NCI-H345 treated with DMSO at 0.1 percent for 48 hours (cell line): ENCODE measurements at regions not wholly inside any gene's neighbourhood (a gene's known extent, or its start where the extent isn't known, plus 50 kb on each side); places are given as distances from the start of the nearest gene placed in this dataset.

Source experiments
- DNase-seq: peaks from one replicate; lab custom pipeline; 2025; ENCODE audit not compliant: unreplicated experiment; lab: John Stamatoyannopoulos, UW

GRCh38 chr5:116838011-116838536, 263.5 kb upstream of the SEMA6A start:
- no peak for DNase-seq

GRCh38 chr5:116834796-116835515, 260.3 kb upstream of the SEMA6A start:
- no peak for DNase-seq

DNA sequence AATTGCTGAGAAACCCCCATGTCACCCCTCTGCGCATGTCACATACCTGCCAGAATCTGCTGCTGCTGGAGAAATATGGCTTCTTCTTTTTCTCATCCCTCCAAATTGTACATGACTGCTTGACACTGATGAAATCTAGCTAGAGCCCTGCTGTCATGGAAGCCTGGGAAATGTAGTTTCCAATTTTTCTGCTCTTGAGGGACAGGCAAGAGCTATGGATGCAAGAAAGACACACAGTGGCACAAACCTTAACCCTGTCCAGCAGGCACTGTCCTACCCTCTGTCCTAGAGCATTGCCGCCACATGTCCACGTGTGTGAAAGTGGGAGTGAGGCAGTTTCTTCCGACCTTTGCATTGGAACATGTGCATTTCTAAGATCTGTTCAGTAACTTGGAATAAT, 255.5 kb upstream of the SEMA6A start:
- no peak for DNase-seq

DNA sequence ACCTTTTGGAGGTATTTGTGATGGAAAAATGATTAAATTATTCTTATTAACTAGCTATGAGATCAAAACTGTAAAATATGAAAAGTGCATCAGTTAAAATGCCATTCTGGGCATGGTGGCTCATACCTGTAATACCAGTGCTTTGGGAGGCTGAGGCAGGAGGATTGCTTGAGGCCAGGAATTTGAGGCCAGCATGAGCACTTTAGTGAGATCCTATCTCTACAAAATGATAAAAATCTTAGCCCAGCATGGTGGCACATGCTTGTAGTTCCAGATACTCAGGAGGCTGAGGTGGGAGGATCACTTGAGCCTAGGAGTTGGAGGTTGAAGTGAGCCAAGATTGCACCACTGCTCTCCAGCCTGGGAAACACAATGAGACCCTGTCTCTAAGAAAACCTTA, 252.5 kb upstream of the SEMA6A start:
- DNase-seq: no peak

DNA sequence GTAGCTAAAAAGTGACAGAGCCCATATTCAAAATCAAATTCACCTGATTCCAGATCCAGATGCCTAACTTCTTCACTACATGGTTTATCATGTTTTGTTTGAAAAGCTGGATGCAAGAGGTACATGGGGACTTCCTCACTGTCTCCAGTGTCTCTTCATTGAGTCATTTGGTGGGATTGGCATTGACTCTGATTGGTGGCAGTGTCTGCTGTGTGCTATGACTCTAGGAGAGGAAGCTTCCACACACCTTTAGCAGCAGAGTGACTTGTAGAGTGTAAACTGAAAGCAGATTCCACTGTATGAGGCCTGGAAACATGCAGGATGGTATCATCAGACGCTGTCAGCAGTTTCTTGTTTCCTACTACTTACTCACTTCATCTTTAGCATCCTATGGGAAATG, 250.9 kb upstream of the SEMA6A start:
- DNase-seq: no peak

DNA sequence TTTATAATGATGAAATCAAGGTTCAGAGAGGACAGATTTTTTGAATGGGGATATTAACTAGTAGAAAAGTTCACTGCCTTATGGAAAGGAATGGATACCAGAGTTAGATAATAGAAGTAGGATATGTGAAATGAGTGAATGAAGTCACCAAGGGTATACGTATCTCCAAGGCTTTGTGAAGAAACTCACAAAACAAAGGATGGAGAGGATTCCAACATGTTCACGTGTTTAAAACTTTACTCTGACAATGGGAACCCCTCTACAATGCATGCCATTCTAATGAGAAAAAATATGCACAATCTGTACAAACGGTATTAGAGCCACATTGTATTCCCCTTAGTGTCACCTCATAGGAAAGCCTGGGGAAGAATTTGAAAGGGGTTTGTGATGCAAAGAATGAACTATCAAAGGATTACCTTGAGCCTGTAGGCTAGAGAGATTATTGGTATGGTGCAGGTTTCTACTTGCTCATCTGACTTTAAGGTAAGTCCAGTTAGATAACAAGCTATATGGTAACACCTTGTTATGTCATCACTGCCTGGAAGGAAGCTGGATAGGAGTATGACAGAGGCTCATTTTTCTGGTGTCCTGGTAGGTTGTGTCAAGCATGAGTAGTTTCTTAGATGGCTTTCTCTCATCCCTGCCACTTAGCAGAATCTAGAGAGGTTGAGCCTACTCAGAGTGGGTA, 250.3 kb upstream of the SEMA6A start:
- no peak for DNase-seq

DNA sequence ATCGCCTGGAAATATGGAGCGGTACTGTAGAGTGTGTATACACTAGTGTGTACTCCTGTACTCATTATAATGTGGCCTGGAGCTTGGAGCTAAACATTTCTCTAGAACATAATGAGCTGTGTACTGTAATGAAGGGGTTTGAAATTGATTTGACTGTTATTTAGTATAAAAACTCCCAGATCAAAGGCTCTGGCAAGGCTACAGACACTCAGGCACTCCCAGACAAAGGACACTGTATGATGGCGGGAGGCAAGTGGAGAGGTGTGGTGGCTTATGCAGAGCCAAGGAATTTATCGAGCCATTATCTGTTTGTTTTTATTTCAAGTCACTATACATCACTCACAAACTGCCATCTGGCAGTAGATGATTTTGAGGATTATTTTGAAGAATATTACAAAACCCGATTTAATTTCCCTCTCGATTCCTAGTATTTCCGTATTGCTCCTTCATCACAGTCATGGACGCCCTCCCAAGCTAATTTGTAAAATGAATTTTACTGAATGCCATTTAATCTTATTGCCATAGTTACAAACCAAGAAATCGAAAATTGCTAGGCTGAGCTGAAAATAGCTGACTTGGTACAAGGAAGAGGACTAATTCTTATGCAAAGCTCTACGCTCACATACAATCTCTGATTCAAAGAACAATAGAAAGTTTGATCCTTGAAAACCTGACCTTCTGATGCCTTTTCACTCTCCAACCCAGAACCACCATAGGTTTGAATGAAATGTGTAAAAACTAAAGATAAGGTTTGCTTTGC, 240.2 kb upstream of the SEMA6A start:
- DNase-seq: no peak

DNA sequence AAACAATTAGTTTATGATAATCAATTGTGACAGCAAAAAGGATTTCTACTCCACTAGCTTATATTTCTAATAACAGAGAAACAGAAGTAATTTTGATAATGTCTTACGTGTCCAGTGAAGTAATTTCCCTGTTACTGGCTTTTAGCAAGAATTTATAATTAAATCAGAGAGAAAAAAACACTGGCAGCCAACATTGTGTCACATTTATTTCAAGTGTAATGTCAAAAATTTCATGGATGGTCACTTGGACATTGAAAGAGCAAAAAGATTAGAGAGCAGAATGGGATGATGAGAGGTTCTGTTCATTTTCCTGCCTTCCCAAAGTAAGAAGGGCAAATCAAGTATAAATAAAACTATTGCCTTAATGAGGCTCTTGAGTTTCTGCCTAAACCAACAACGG, 239.3 kb upstream of the SEMA6A start:
- DNase-seq: no peak

GRCh38 chr5:116813356-116813755, 238.7 kb upstream of the SEMA6A start:
- DNase-seq: no peak

DNA sequence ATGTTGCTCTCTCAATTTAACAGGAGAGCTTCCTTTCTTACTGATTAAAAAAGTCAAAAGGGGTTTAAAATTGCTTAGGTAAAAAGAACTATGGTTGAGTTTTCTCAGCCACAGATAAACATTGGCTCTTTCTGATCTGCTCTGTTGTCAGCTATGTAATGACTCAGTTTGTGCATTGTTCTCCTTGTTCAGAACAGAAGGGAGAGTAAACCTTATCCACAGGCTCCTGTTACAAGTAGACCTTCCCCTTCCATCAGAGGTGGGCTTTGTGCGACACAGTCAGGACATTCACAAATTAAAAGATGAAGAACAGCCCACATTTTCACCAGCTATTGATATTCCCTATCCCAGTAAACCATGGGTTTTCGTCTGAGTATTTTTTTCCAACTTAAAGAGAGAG, 236.3 kb upstream of the SEMA6A start:
- no peak for DNase-seq

GRCh38 chr5:116806836-116807235, 232.2 kb upstream of the SEMA6A start:
- no peak for DNase-seq

DNA sequence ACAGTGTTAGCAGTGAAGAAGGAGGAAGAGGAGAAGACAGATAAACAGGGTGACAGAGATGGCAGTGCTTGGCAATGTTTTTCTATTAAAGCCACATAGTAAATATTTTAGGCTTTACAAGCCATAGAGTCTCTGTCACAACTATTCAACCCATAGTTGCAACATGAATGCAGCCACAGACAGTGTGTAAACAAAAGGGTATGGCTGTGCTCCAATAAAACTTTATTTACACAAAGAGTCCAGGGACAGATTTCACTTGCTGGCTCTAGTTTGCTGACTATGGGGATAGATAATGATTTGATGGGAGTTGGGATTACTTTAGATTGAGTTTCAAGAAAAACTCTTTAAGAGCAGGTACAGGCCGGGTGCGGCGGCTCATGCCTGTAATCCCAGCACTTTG, 224.8 kb upstream of the SEMA6A start:
- DNase-seq: no peak

GRCh38 chr5:116795189-116795588, 220.6 kb upstream of the SEMA6A start:
- DNase-seq: no peak

DNA sequence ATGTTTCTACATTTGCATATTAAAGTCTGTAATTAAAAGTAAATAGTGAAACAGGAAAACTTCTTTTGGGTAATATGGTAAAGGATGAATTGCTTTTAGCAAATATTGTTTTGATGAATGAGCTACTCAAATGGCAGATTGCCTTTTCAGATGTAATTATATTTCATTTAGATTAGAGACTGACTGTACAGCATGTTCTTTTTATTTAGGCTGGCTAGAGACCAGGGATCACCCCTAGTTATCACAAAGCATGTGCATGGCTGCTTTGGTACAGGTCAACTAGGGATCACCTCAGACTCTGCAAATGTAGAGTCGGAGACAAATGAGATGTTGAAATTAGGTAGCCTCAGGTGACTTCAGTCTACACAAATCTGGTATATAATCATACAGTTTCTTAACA, 214.9 kb upstream of the SEMA6A start:
- no peak for DNase-seq

DNA sequence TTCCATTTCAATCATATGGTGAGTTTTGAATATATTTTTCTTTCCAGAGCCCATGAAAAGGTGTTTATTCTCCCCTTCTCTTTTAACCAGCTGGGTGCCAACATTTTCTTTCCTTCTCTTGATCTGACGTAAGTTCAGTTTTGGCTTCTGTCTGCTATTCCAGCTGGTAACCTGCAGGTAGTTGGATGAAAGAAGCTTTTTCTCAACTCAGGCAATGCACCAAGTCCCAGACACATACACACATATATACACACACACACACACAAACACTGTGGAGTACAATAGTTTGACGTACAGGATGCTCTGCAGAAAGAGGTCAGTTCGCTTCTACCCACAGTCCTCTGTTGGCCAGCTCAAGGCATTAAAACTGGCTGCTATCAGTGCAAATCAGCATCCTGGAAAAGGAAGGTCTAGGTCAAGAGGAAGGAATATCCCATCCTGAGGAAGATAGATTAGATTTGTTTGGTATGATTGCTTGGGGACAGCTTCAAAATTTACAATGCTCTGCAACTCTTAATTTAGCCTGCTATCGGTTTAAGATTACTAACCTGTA, 214.3 kb upstream of the SEMA6A start:
- no peak for DNase-seq

DNA sequence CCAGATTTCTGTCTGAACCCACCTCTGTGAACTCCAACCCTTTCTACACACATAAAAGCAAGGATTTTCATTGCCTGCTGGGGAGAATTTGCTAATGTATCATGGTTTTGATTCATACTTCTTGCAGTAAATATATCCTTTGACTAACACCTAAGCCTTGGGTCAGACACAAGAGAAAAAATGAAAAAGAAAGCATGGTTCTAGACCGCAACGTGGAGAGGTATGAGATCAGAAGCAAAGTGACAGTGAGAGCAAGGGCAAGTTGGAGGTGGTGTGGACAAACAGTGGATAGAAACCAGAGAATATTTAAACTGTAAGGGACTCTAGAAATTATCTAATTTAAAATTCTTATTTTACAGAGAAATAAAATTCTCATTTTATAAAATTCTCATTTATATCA, 212.9 kb upstream of the SEMA6A start:
- DNase-seq: no peak

GRCh38 chr5:116785106-116785505, 210.5 kb upstream of the SEMA6A start:
- no peak for DNase-seq

GRCh38 chr5:116779846-116780245, 205.2 kb upstream of the SEMA6A start:
- DNase-seq: no peak

GRCh38 chr5:116778651-116779280, 204.1 kb upstream of the SEMA6A start:
- DNase-seq: no peak

DNA sequence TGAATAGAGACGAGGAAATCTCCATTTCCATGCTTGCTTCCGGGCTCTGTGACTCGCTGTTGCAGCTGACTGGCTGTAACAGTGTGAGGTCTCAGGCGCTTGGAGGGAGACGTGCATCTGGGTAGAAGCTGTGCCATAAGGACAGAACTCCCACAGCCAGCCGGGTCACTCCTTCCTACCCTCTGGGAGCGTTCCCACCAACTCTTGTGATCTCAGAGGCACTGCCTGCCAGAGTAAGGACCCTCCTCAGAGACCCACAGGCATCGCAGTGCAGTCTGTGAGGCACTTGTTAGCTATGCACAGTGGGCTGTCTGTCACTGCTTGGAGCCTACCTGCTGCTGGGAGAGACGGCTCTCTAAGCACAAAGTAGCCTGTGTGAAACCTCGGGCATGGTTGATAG, 203.4 kb upstream of the SEMA6A start:
- no peak for DNase-seq

- DNase-seq: no peak
Observed at GRCh38 chr5:116773926-116774325, 199.3 kb upstream of the SEMA6A start.
